SK-N-MC (cell line): ENCODE measurements at regions not wholly inside any gene's neighbourhood (a gene's known extent, or its start where the extent isn't known, plus 50 kb on each side); places are given as distances from the start of the nearest gene placed in this dataset.

Experiments
- DNase-seq: peaks from one replicate; pipeline ENCODE4 v3.0.0-alpha.2; 2011; ENCODE audit warnings: low read depth, low spot score
- H3K27ac ChIP-seq: fragments of 200-600 bp; sonication (generic); 2 replicates; pipeline ENCODE4 v1.5.1; 2016; ENCODE audit warnings: mixed run types
- H3K36me3 ChIP-seq: fragments of 200-600 bp; sonication (generic); 2 replicates; pipeline ENCODE4 v1.6.1; 2017; ENCODE audit warnings: antibody characterized with exemption, low read length, mixed read lengths; ENCODE audit not compliant: insufficient read depth
- H3K4me3 ChIP-seq: fragments of 200-600 bp; sonication (generic); 2 replicates; pipeline ENCODE4 v1.5.1; 2016
- H3K9ac ChIP-seq: fragments of 200-600 bp; sonication (generic); 2 replicates; pipeline ENCODE4 v1.8.0; 2017; ENCODE audit warnings: mixed run types, mixed read lengths; ENCODE audit not compliant: insufficient read length
- H3K9me3 ChIP-seq: fragments of 200-600 bp; sonication (generic); 2 replicates; pipeline ENCODE4 v1.6.1; 2017; ENCODE audit warnings: low read depth, mild to moderate bottlenecking, antibody characterized with exemption, low read length, moderate library complexity, mixed read lengths
- EZH2 ChIP-seq: fragments of 200-600 bp; sonication (generic); IDR thresholded peaks from one replicate; pipeline ENCODE4 v1.6.1; 2017; ENCODE audit warnings: antibody characterized with exemption
- FOXP2 ChIP-seq: optimal IDR thresholded peaks from 2 replicates; pipeline ENCODE3; 2011; ENCODE audit warnings: mild to moderate bottlenecking, moderate library complexity; ENCODE audit not compliant: insufficient read depth; ENCODE audit errors: extremely low read length, control extremely low read depth
- POLR2AphosphoS5 ChIP-seq: IDR thresholded peaks from 2 replicates; pipeline ENCODE4 v1.6.1; 2012; ENCODE audit warnings: mild to moderate bottlenecking, low read depth, low read length, borderline replicate concordance

DNA sequence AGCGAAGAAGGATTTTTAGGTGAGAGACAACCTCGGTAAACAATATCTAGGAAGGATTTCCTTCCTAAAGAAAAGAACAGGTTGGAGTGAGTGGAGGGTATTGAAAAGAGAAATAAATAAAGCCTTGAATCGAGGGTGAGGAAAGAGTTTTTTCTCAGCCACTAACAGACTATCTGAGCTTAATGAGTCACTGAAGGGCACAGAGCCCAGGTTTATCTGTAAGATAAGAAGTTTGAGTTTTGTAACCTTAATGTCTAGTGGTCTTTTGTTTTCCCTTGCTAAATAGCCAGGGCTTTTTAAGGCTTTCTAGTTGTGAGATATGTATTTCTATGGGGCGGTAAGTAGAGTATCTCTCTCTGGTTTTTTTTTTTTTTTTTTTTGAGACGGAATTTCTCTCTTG, 394.5 kb upstream of the KIRREL3 start:
- Histone ChIP-seq H3K9ac (no peak overlapping the region), H3K4me3 (no peak overlapping the region), H3K9me3 (no peaks in the 10 kb centered on the region), H3K27ac (no peak overlapping the region), H3K36me3 (no peaks in the 10 kb centered on the region)
- DNase-seq: no peak
- TF ChIP-seq POLR2AphosphoS5: no peak
- TF ChIP-seq FOXP2: no peak
- TF ChIP-seq EZH2: no peak

DNA sequence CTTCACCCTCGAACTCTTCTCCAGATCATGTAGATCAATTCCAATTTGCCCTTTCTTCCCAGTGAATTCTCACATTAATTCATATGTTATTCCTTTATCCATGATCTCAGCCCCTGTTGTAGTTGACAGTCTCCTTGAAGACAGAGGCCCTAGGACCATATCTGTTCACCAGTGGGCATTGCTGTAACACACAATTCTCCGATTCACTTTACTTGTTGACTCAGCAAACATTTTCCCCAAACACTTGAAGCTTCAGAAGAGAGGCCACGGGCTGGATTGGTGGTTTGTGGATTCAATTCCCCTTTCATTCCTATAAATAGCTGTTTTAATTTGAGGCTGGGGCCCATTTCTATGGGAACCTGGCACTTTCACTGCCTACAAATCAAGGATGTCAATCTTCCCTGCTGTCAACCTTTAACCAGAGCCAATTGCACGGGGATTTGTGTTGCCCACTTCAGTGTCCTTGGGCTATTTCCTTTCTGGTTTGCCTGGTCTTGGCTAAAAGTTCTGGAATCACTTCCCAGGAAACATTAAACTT, 393.0 kb upstream of the KIRREL3 start:
- Histone ChIP-seq H3K4me3 (no peak overlapping the region), H3K27ac (no peak overlapping the region), H3K9ac (no peak overlapping the region), H3K36me3 (no peaks in the 10 kb centered on the region), H3K9me3 (no peaks in the 10 kb centered on the region)
- DNase-seq: no peak
- TF ChIP-seq FOXP2 (no peak), EZH2 (no peak), POLR2AphosphoS5 (no peak)

DNA sequence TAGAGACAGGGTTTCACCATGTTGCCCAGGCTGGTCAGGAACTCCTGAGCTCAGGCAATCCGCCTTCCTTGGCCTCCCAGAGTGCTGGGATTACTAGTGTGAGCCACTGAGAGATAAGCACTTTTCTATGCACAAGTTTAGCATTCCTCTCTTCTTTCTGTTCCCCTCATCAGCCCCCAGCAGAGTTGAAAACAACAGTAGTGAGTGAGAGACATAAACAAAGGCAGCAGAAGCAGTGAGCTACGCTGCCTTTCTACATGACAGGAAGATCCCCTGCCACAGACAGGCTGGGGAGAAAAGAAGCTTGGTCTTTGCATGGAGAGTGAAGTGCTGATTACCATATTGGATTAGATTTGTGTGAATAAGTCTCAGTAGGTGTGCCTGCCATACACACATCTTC, 392.0 kb upstream of the KIRREL3 start:
- H3K9ac ChIP-seq: no peak overlapping the region
- no peak for DNase-seq

DNA sequence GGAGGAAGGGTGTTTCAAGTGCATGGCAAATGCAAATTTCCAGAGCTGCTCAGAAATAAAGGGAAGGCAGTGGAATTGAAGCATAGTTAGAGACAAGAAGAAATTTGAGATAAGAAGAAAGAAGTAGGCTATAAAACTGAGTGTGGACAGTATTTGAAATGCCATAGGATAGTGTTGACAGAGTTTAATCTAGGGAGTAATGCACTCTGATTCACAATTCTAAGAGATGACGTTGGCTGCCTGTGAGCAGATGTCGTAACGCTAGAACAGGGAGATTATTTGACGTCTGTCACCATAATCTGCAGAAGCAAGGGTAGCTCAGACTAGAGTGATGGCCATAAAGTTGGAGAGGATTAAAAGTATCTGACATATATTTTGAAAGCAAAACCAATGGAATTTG, 389.9 kb upstream of the KIRREL3 start:
- Histone ChIP-seq H3K9ac (no peak overlapping the region), H3K4me3 (no peak overlapping the region), H3K27ac (no peak overlapping the region), H3K9me3 (no peaks in the 10 kb centered on the region), H3K36me3 (no peaks in the 10 kb centered on the region)
- TF ChIP-seq EZH2: no peak
- no peak for TF ChIP-seq POLR2AphosphoS5
- no peak for TF ChIP-seq FOXP2
- no peak for DNase-seq

More for the DNA sequence above, 392.0 kb upstream of the KIRREL3 start:
- Histone ChIP-seq H3K27ac (no peak overlapping the region), H3K36me3 (no peaks in the 10 kb centered on the region), H3K4me3 (no peak overlapping the region), H3K9me3 (no peaks in the 10 kb centered on the region)
- TF ChIP-seq EZH2 (no peak), POLR2AphosphoS5 (no peak)

DNA sequence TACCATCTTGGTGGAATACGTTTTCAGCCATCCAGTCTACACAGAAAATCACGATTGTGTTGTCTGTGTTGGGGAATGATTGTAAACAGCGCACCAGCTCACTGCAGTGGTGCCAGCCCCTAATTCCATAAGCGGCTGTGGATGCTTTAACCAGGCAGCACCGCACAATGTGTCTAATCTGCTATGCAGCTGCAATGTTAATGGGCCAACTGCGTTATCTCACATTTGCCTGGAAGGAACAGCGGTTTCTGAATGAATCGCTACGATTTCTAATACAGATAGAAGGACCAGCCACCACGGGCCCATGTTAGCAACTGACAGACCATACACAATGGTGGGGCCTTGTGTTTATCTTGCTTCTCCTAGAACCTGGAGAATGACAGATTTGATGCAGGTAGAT, 384.5 kb upstream of the KIRREL3 start:
- DNase-seq: no peak
- Histone ChIP-seq H3K36me3 (no peaks in the 10 kb centered on the region), H3K9me3 (no peaks in the 10 kb centered on the region), H3K9ac (no peak overlapping the region), H3K4me3 (no peak overlapping the region), H3K27ac (no peak overlapping the region)
- no peak for TF ChIP-seq EZH2
- TF ChIP-seq POLR2AphosphoS5: no peak
- TF ChIP-seq FOXP2: no peak

DNA sequence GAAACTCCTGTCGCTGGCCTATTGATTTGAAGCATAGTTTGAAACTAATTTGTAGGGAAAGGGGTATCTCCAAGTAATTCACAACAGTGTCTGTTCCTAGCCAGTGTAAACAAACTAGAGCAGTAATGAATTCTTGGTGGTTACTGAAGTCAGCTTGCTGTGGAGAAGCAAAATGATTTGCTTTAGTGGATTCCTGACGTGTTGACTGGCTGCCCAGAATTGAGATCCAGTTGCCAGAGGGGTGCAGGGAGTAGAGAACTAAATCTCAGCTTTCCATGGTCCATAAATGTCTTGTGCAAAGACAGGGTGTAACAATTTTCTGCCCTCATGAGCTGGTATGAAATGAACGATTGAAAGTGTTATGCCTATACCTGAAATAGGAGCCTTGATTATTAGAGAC, 382.5 kb upstream of the KIRREL3 start:
- H3K9me3 ChIP-seq: no peaks in the 10 kb centered on the region
- H3K27ac ChIP-seq: no peak overlapping the region
- no peak overlapping the region for H3K4me3 ChIP-seq
- no peak for DNase-seq
- no peaks in the 10 kb centered on the region for H3K36me3 ChIP-seq
- TF ChIP-seq EZH2 (no peak), FOXP2 (no peak), POLR2AphosphoS5 (no peak)
- H3K9ac ChIP-seq: no peak overlapping the region

DNA sequence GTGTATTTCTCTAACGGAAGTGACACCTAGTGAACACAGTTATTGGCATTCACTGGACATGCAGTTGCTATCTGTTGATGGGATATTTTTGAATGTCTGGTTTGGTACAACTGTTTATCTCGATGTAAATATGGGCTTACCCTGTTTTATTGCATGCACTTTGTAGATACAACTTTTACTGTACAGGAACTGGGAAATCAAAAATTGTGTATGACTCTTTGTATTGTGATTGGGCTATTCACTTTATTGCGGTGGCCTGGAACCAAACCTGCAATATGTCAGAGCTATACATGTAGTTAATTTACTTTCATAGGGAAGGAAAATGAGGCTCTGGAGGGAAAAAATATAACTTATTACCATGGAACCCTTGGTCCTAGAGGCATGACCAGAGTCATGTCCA, 380.7 kb upstream of the KIRREL3 start:
- Histone ChIP-seq H3K36me3 (no peaks in the 10 kb centered on the region), H3K9me3 (no peaks in the 10 kb centered on the region), H3K27ac (no peak overlapping the region), H3K4me3 (no peak overlapping the region), H3K9ac (no peak overlapping the region)
- no peak for DNase-seq
- no peak for TF ChIP-seq POLR2AphosphoS5

DNA sequence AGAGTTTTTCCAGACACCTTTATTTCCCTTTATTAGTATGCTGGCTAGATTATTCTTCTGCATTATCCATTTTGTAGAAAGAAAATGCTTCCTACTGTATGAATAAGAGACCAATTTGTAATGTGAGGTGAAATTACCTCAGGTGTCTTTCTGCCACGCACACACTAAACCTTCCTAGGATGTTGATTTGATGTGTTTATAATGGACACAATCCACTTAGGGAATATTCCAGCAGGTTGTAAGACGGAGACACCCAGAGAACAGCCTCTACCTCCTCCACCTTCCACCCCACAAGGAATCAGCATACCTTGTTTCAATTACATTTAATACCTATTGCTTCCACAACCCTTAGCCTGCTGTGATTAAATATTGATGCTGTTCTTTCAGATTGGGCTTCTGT, 379.1 kb upstream of the KIRREL3 start:
- Histone ChIP-seq H3K9me3 (no peaks in the 10 kb centered on the region), H3K36me3 (no peaks in the 10 kb centered on the region), H3K9ac (no peak overlapping the region), H3K27ac (no peak overlapping the region), H3K4me3 (no peak overlapping the region)
- no peak for DNase-seq
- no peak for TF ChIP-seq EZH2
- no peak for TF ChIP-seq POLR2AphosphoS5
- TF ChIP-seq FOXP2: no peak

DNA sequence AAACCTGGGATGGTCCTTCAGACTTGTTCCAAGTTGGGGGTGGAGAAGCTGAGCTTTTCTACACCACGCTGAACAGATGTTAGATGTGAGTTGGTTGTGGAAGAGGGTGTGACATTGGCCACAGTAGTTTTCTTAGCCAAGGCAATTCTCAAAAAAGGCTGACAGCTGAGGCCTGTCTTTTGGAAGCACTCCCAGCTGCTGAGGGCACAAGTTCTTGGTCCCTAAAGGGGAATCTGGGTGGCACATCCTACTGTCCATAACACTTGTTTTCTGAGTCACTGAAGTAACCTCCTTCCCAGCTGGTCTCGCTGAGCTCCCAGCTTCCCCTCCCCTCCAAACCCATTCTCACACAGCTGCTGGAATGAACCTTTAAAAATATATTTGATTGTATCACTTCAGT, 375.7 kb upstream of the KIRREL3 start:
- DNase-seq: no peak
- Histone ChIP-seq H3K4me3 (no peak overlapping the region), H3K9me3 (no peaks in the 10 kb centered on the region), H3K36me3 (no peaks in the 10 kb centered on the region), H3K27ac (no peak overlapping the region), H3K9ac (no peak overlapping the region)
- no peak for TF ChIP-seq FOXP2
- no peak for TF ChIP-seq POLR2AphosphoS5
